Keratinocyte (primary cell): ENCODE measurements at regions not wholly inside any gene's neighbourhood (a gene's known extent, or its start where the extent isn't known, plus 50 kb on each side); places are given as distances from the start of the nearest gene placed in this dataset.
A peak's percentile ranks its signal among the peaks of the same experiment; 100 is the strongest.

Experiments
- DNase-seq: peaks from one replicate; pipeline ENCODE4 v3.0.0-alpha.2; 2011; ENCODE audit warnings: low read depth, missing footprints, low spot score
- FAIRE-seq: peaks from 2 replicates; lab custom pipeline; 2011; peaks lifted over from hg19 to GRCh38; lab: Jason Lieb, UNC
- H2AFZ ChIP-seq: 2 replicates; pipeline ENCODE4 v1.6.0; 2012; ENCODE audit warnings: low read length, control low read depth, inconsistent platforms; ENCODE audit not compliant: control insufficient read depth
- H3K27ac ChIP-seq: 2 replicates; pipeline ENCODE4 v1.5.1; 2011; ENCODE audit warnings: low read length; ENCODE audit not compliant: control insufficient read depth, insufficient read depth
- H3K27me3 ChIP-seq: 3 replicates; pipeline ENCODE4 v1.6.0; 2011; ENCODE audit warnings: low read length; ENCODE audit not compliant: control insufficient read depth, insufficient read depth; ENCODE audit errors: extremely low read depth
- H3K36me3 ChIP-seq, 2 experiments: 2 replicates in 1 of 2; 3 replicates in 1 of 2; pipeline ENCODE4 v1.5.1; 2011; ENCODE audit warnings: low read length in 2 of 2, mild to moderate bottlenecking in 1 of 2; ENCODE audit not compliant: control insufficient read depth in 2 of 2, insufficient read depth in 2 of 2; ENCODE audit errors: extremely low read depth in 1 of 2
- H3K4me1 ChIP-seq: 3 replicates; pipeline ENCODE4 v1.5.1; 2011; ENCODE audit warnings: low read length; ENCODE audit not compliant: control insufficient read depth, insufficient read depth; ENCODE audit errors: extremely low read depth
- H3K4me2 ChIP-seq: 3 replicates; pipeline ENCODE4 v1.6.0; 2011; ENCODE audit warnings: low read depth, low read length; ENCODE audit not compliant: control insufficient read depth, insufficient read depth; ENCODE audit errors: extremely low read depth
- H3K4me3 ChIP-seq, 3 experiments: fragments of 200-600 bp in 1 of 3; sonication (generic) in 1 of 3; 2 replicates in 2 of 3; 3 replicates in 1 of 3; pipeline ENCODE4 v1.5.1; 2011 to 2016; ENCODE audit warnings: low read length in 3 of 3, mild to moderate bottlenecking in 3 of 3, control low read depth in 2 of 3, inconsistent platforms in 1 of 3, low read depth in 1 of 3, mixed read lengths in 1 of 3, mixed run types in 1 of 3, moderate library complexity in 1 of 3; ENCODE audit not compliant: control insufficient read depth in 2 of 3, insufficient read depth in 2 of 3; ENCODE audit errors: extremely low read depth in 1 of 3
- H3K79me2 ChIP-seq: 2 replicates; pipeline ENCODE4 v1.6.0; 2012; ENCODE audit warnings: low read length; ENCODE audit not compliant: control insufficient read depth, insufficient read depth
- H3K9ac ChIP-seq: 3 replicates; pipeline ENCODE4 v1.6.0; 2011; ENCODE audit warnings: low read length; ENCODE audit not compliant: control insufficient read depth, insufficient read depth; ENCODE audit errors: extremely low read depth
- H3K9me1 ChIP-seq: 3 replicates; pipeline ENCODE4 v1.6.0; 2011; ENCODE audit warnings: low read length; ENCODE audit not compliant: control insufficient read depth, insufficient read depth; ENCODE audit errors: extremely low read depth
- H3K9me3 ChIP-seq: 2 replicates; pipeline ENCODE4 v1.5.1; 2012; ENCODE audit warnings: low read depth, low read length; ENCODE audit not compliant: control insufficient read depth
- H4K20me1 ChIP-seq: 3 replicates; pipeline ENCODE4 v1.6.0; 2011; ENCODE audit warnings: low read length; ENCODE audit not compliant: control insufficient read depth, insufficient read depth; ENCODE audit errors: extremely low read depth
- EZH2 ChIP-seq: IDR thresholded peaks from one replicate; pipeline ENCODE4 v1.6.1; 2012; ENCODE audit warnings: inconsistent platforms, mild to moderate bottlenecking, low read length, moderate library complexity
- dilution Hi-C: fragments of 300-500 bp; cut with MboI; formaldehyde crosslinking; loops from one replicate; pipeline ENCODE4 v1.7.0; 2020; ENCODE audit warnings: low sequenced_read_pairs; ENCODE audit not compliant: extremely low pct_ligation_motif_present
- TF ChIP-seq, protein P1 (sequence below), 3 experiments: IDR thresholded peaks in 1 of 3; conservative IDR thresholded peaks in 1 of 3; optimal IDR thresholded peaks in 1 of 3; 2 replicates in 2 of 3; 3 replicates in 1 of 3; pipeline versions ENCODE3 to v1.5.1; 2011; ENCODE audit warnings: low read length in 3 of 3, mild to moderate bottlenecking in 3 of 3, moderate library complexity in 2 of 3, control low read depth in 1 of 3, inconsistent platforms in 1 of 3; ENCODE audit not compliant: insufficient read depth in 2 of 3; ENCODE audit errors: extremely low read depth in 1 of 3

DNA sequence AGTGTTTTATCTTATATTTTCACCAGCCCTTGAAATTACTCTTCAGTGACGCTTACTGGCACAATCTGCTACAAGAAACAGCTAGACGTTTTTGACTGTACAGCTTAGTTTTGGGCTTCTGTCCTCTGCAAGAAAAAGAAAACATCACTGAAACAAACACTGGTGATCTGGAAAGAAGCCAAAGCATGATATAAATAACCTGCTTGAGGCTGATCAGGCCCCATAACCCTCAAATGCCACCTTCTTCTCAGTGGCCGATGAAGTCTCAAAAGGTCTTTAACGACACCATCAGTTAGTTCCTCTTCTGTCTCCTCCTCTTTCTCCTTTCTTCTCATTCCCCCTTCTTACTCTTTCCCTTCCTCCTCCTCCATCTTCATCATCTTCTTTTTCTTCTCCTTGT lies 942.3 kb upstream of the TMEM132C start:
- dilution Hi-C loops, result no loop called here
- TF ChIP-seq EZH2, result no peak
- TF ChIP-seq, protein P1, sequence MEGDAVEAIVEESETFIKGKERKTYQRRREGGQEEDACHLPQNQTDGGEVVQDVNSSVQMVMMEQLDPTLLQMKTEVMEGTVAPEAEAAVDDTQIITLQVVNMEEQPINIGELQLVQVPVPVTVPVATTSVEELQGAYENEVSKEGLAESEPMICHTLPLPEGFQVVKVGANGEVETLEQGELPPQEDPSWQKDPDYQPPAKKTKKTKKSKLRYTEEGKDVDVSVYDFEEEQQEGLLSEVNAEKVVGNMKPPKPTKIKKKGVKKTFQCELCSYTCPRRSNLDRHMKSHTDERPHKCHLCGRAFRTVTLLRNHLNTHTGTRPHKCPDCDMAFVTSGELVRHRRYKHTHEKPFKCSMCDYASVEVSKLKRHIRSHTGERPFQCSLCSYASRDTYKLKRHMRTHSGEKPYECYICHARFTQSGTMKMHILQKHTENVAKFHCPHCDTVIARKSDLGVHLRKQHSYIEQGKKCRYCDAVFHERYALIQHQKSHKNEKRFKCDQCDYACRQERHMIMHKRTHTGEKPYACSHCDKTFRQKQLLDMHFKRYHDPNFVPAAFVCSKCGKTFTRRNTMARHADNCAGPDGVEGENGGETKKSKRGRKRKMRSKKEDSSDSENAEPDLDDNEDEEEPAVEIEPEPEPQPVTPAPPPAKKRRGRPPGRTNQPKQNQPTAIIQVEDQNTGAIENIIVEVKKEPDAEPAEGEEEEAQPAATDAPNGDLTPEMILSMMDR (optimal IDR thresholded peaks at IDR 0.05 in 1 of 3, IDR thresholded peaks at IDR 0.05 in 1 of 3, conservative IDR thresholded peaks at IDR 0.05 in 1 of 3; ENCODE audit: extremely low read depth in 1 of 3, insufficient read depth in 2 of 3, low read length in 3 of 3), result no peak
- H3K79me2 ChIP-seq, result no peaks in the 10 kb centered on the region

DNA sequence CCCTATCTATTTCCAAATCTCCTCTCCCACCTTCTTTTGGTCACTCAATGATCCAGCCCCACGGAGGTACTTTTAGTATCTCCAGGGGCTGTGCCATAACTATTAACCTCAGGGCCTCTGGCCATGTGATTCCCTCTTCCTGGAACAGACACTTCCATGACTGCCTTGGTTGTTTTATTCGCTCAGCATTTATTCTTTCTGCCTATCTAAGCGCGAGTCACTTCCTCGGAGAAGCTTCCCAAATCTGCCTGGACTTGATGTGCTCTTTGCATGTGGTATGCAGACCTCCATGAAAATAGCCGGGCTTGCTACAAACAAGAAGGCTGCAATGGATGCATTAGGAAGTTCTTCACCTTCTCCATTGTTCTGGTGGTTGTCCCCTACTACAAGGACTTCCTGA lies 939.0 kb upstream of the TMEM132C start:
- TF ChIP-seq EZH2, result no peak
- TF ChIP-seq, protein P1 (optimal IDR thresholded peaks at IDR 0.05 in 1 of 3, IDR thresholded peaks at IDR 0.05 in 1 of 3, conservative IDR thresholded peaks at IDR 0.05 in 1 of 3; ENCODE audit: extremely low read depth in 1 of 3, insufficient read depth in 2 of 3, low read length in 3 of 3), result no peak
- FAIRE-seq, result peak; percentile 13
- no peak overlapping the region for H2AFZ ChIP-seq

More for the DNA sequence above, 942.3 kb upstream of the TMEM132C start:
- H3K36me3 ChIP-seq, result no peaks in the 10 kb centered on the region
- no peak overlapping the region for H2AFZ ChIP-seq
- H3K27me3 ChIP-seq, result no peaks in the 10 kb centered on the region
- H3K9ac ChIP-seq, result no peak overlapping the region
- H3K4me3 ChIP-seq, result no peak overlapping the region
- no peaks in the 10 kb centered on the region for H4K20me1 ChIP-seq
- no peak overlapping the region for H3K27ac ChIP-seq
- DNase-seq, result no peak
- no peaks in the 10 kb centered on the region for H3K9me3 ChIP-seq
- H3K4me1 ChIP-seq, result peaks cover 5% of the 10 kb centered on the region
- no peaks in the 10 kb centered on the region for H3K9me1 ChIP-seq
- no peak overlapping the region for H3K4me2 ChIP-seq
- FAIRE-seq, result no peak

More for the DNA sequence above, 939.0 kb upstream of the TMEM132C start:
- Histone ChIP-seq H3K4me3 (no peak overlapping the region), H3K79me2 (no peaks in the 10 kb centered on the region), H3K9me1 (no peaks in the 10 kb centered on the region), H4K20me1 (no peaks in the 10 kb centered on the region), H3K4me2 (no peak overlapping the region), H3K9me3 (no peaks in the 10 kb centered on the region), H3K4me1 (peaks cover 5% of the 10 kb centered on the region), H3K27ac (no peak overlapping the region), H3K9ac (no peak overlapping the region), H3K36me3 (no peaks in the 10 kb centered on the region), H3K27me3 (no peaks in the 10 kb centered on the region)
- dilution Hi-C loops, result no loop called here
- no peak for DNase-seq
